Stimulated activated CD4-positive, alpha-beta T cell treated with anti-CD3 and anti-CD28 coated beads, Interleukin-4, amount 100 ng/mL, for 4 hours (primary cell): ENCODE measurements at regions not wholly inside any gene's neighbourhood (a gene's known extent, or its start where the extent isn't known, plus 50 kb on each side); places are given as distances from the start of the nearest gene placed in this dataset.

Source experiments
- DNase-seq, 2 experiments: peaks; one replicate each; pipeline ENCODE4 v3.0.0-alpha.2; 2020

DNA sequence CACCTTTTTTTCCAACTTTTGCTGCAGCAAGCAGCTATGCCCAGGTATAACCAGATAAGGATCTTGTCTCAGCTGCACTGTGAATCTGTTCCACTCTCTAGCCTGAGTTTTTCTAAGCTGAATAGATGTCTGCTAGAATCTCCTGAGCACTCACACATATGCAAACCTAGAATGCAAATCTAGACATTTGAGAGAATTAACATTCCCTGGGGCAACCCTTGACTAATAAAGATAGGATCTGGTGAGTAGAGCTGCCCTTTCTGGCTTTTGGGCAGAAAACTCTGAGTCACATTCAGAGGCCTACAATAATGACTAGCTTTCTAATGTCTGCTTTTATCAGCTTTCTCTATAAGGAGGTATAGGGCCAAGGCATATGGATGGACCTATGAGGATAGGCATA lies 61.4 kb upstream of the BARHL2 start:
- no peak for DNase-seq

DNA sequence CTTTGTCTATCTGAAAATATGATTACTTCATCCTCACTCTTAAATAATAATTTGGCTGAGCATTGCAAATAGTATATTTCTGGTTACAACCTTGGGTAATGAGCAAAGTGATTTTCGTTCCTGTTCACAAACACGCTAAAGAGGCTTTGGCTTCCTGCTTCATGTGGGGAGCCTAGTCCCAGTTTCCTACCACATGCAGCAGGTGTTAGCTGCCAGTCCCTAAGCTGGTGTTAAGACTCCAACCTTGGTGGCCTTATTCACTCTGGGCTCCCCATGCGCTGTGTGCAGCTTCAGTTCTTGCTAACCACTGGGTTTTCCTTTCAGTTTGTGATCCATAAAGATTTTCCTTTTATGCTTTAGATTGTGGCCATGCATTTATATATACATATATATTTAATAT lies 56.7 kb upstream of the BARHL2 start:
- DNase-seq, result no peak

- no peak for DNase-seq
Observed at GRCh38 chr1:90768826-90769225, 51.7 kb upstream of the BARHL2 start.

DNA sequence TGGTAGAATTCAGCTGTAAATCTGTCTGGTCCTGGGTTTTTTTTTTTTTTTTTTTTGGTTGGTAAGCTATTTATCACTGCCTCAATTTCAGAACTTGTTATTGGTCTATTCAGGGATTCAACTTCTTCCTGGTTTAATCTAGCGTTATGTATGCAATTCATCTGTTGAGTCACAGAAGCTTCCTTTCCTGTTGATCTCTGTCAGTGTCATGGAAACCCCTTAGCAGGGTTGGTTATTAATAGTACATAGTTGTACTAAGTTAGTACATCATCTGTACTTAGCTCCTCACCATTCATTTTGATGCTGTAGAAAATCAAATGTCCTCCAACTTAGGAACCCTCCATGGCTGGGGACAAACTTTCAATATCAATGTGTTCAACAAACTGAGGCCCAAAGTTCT lies 51.0 kb upstream of the BARHL2 start:
- DNase-seq, result no peak
